HepG2 (cell line): ENCODE measurements at regions not wholly inside any gene's neighbourhood (a gene's known extent, or its start where the extent isn't known, plus 50 kb on each side); places are given as distances from the start of the nearest gene placed in this dataset.

Source experiments
- EHMT2 ChIP-seq: fragments of 200-600 bp; sonication (generic); IDR thresholded peaks from 2 replicates; pipeline ENCODE4 v1.7.0; 2017; ENCODE audit warnings: antibody characterized with exemption, low read depth, low read length, borderline replicate concordance
- FOXA1 ChIP-seq, 2 experiments: fragments of 450-650 bp in 1 of 2; sonication (generic) in 1 of 2; formaldehyde crosslinking in 1 of 2; IDR thresholded peaks; 2 replicates each; pipeline versions ENCODE4 v1.4.0 to v1.6.1; 2016 to 2020; ENCODE audit warnings: missing genetic modification reagents in 1 of 2
- HIVEP1 ChIP-seq: sonication (generic); formaldehyde crosslinking; IDR thresholded peaks from 2 replicates; pipeline ENCODE4 v1.4.0; 2020; ENCODE audit warnings: mild to moderate bottlenecking, missing genetic modification reagents
- HNF4G ChIP-seq, 2 experiments: sonication (generic) in 1 of 2; formaldehyde crosslinking in 1 of 2; IDR thresholded peaks; 2 replicates each; pipeline versions ENCODE4 v1.4.0 to v1.6.1; 2011 to 2020; ENCODE audit warnings: borderline replicate concordance in 2 of 2, low read depth in 2 of 2, mild to moderate bottlenecking in 2 of 2, low read length in 1 of 2, missing genetic modification reagents in 1 of 2, moderate library complexity in 1 of 2
- KMT2A ChIP-seq: sonication (generic); formaldehyde crosslinking; IDR thresholded peaks from 2 replicates; pipeline ENCODE4 v1.4.0; 2020; ENCODE audit warnings: missing genetic modification reagents
- MYC ChIP-seq: sonication (generic); formaldehyde crosslinking; IDR thresholded peaks from 2 replicates; pipeline ENCODE4 v1.9.0; 2021; ENCODE audit warnings: missing genetic modification reagents, borderline replicate concordance
- NR2F1 ChIP-seq, 2 experiments: fragments of 450-650 bp in 1 of 2; formaldehyde crosslinking in 1 of 2; IDR thresholded peaks; 2 replicates each; pipeline versions ENCODE4 v1.5.0 to v1.6.1; 2016 to 2020; ENCODE audit warnings: mild to moderate bottlenecking in 1 of 2, missing compliant biosample characterization in 1 of 2, missing genetic modification reagents in 1 of 2, moderate library complexity in 1 of 2
- PAX8 ChIP-seq: sonication (generic); formaldehyde crosslinking; IDR thresholded peaks from 2 replicates; pipeline ENCODE4 v1.8.0; 2022; ENCODE audit warnings: mild to moderate bottlenecking, missing genetic modification reagents, borderline replicate concordance
- RNF2 ChIP-seq: fragments of 450-650 bp; conservative IDR thresholded peaks from 2 replicates; pipeline ENCODE4 v1.6.1; 2016; ENCODE audit warnings: low read depth
- SOX5 ChIP-seq: IDR thresholded peaks from 2 replicates; pipeline ENCODE4 v1.6.1; 2016; ENCODE audit warnings: borderline replicate concordance
- TCF7L2 ChIP-seq: IDR thresholded peaks from 2 replicates; pipeline ENCODE4 v1.6.1; 2011; ENCODE audit warnings: mild to moderate bottlenecking, low read depth, low read length, moderate library complexity
- ZBTB21 ChIP-seq: sonication (generic); formaldehyde crosslinking; IDR thresholded peaks from 2 replicates; pipeline ENCODE4 v1.4.0; 2020; ENCODE audit warnings: missing genetic modification reagents
- ZFP62 ChIP-seq: sonication (generic); formaldehyde crosslinking; IDR thresholded peaks from 2 replicates; pipeline ENCODE4 v1.4.0; 2020; ENCODE audit warnings: missing genetic modification reagents
- ZNF264 ChIP-seq: sonication (generic); formaldehyde crosslinking; IDR thresholded peaks from 2 replicates; pipeline ENCODE4 v1.4.0; 2020; ENCODE audit warnings: missing genetic modification reagents
- ZNF326 ChIP-seq: sonication (generic); formaldehyde crosslinking; IDR thresholded peaks from 2 replicates; pipeline ENCODE4 v1.4.0; 2020; ENCODE audit warnings: missing genetic modification reagents, borderline replicate concordance
- ZNF451 ChIP-seq: sonication (generic); formaldehyde crosslinking; IDR thresholded peaks from 2 replicates; pipeline ENCODE4 v1.5.0; 2020; ENCODE audit warnings: mild to moderate bottlenecking, missing genetic modification reagents
- ZNF629 ChIP-seq: sonication (generic); formaldehyde crosslinking; conservative IDR thresholded peaks from 2 replicates; pipeline ENCODE4 v1.5.0; 2020; ENCODE audit warnings: missing genetic modification reagents
- ZNF703 ChIP-seq: sonication (generic); formaldehyde crosslinking; IDR thresholded peaks from 2 replicates; pipeline ENCODE4 v1.5.1; 2020; ENCODE audit warnings: missing genetic modification reagents, mild to moderate bottlenecking, moderate library complexity, borderline replicate concordance
- ZNF777 ChIP-seq: sonication (generic); formaldehyde crosslinking; IDR thresholded peaks from 2 replicates; pipeline ENCODE4 v1.4.0; 2020; ENCODE audit warnings: missing genetic modification reagents
- TF ChIP-seq, protein P1 (sequence below): IDR thresholded peaks from 2 replicates; pipeline ENCODE4 v1.4.0; 2020; ENCODE audit warnings: mild to moderate bottlenecking, missing genetic modification reagents
- TF ChIP-seq, protein P2 (sequence below): sonication (generic); formaldehyde crosslinking; IDR thresholded peaks from 2 replicates; pipeline ENCODE4 v1.5.0; 2020; ENCODE audit warnings: mild to moderate bottlenecking, missing genetic modification reagents, borderline replicate concordance
- TF ChIP-seq, protein P3 (sequence below): IDR thresholded peaks from 2 replicates; pipeline ENCODE4 v1.6.1; 2016; ENCODE audit warnings: low read depth

DNA sequence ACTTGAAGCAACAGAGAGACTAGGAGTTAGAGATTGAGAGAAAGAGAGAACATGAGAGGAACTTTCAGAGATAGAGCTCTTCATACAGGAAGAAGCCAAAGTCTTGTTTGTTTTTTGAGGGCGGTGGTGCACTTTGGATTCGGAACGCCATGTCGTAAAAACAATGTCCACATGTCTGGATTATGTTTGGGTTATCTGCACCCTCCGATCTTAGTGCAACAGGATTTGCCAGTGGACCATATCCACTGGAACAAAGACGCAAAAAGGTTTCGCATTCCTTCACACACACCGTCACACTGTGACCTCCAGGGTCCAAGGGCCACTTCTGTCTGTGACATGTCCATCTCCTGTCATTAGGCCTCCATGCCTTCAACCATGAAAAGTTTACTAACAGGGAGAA lies 141.8 kb upstream of the ATP11B start (continued):
- TF ChIP-seq ZNF703 (no peak), ZNF629 (no peak), RNF2 (no peak), TCF7L2 (no peak), ZNF264 (CRISPR knock-in tag) (no peak), MYC (CRISPR knock-in tag) (peak; percentile 35; the same call in 1 of the 2 replicates), NR2F1 (CRISPR knock-in tag; IDR thresholded peaks at IDR 0.05) (0 out of 4 replicates have a peak, but pooled peaks of 1 of the 2 experiments have one; percentile 22), SOX5 (CRISPR knock-in tag) (0 out of 2 replicates have a peak, but pooled peaks have one; percentile 29), HNF4G (IDR thresholded peaks at IDR 0.05; ENCODE audit: borderline replicate concordance, low read depth, low read length) (peak; percentile 46; the same call in 1 of the 2 replicates), HNF4G (CRISPR knock-in tag; IDR thresholded peaks at IDR 0.05; ENCODE audit: borderline replicate concordance, low read depth) (no peak), HIVEP1 (CRISPR knock-in tag) (no peak), ZNF777 (CRISPR knock-in tag) (0 out of 2 replicates have a peak, but pooled peaks have one; percentile 25), ZNF451 (CRISPR knock-in tag) (no peak), FOXA1 (IDR thresholded peaks at IDR 0.05) (no peak), FOXA1 (CRISPR knock-in tag; IDR thresholded peaks at IDR 0.05) (peak; percentile 54), ZBTB21 (CRISPR knock-in tag) (peak; percentile 72), KMT2A (CRISPR knock-in tag) (no peak), EHMT2 (peak; percentile 63; the same call in 1 of the 2 replicates), ZNF326 (CRISPR knock-in tag) (no peak), ZFP62 (CRISPR knock-in tag) (no peak), PAX8 (CRISPR knock-in tag) (no peak)
- TF ChIP-seq, protein P1, sequence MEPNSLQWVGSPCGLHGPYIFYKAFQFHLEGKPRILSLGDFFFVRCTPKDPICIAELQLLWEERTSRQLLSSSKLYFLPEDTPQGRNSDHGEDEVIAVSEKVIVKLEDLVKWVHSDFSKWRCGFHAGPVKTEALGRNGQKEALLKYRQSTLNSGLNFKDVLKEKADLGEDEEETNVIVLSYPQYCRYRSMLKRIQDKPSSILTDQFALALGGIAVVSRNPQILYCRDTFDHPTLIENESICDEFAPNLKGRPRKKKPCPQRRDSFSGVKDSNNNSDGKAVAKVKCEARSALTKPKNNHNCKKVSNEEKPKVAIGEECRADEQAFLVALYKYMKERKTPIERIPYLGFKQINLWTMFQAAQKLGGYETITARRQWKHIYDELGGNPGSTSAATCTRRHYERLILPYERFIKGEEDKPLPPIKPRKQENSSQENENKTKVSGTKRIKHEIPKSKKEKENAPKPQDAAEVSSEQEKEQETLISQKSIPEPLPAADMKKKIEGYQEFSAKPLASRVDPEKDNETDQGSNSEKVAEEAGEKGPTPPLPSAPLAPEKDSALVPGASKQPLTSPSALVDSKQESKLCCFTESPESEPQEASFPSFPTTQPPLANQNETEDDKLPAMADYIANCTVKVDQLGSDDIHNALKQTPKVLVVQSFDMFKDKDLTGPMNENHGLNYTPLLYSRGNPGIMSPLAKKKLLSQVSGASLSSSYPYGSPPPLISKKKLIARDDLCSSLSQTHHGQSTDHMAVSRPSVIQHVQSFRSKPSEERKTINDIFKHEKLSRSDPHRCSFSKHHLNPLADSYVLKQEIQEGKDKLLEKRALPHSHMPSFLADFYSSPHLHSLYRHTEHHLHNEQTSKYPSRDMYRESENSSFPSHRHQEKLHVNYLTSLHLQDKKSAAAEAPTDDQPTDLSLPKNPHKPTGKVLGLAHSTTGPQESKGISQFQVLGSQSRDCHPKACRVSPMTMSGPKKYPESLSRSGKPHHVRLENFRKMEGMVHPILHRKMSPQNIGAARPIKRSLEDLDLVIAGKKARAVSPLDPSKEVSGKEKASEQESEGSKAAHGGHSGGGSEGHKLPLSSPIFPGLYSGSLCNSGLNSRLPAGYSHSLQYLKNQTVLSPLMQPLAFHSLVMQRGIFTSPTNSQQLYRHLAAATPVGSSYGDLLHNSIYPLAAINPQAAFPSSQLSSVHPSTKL (CRISPR knock-in tag), result peak; percentile 23; the same call in 1 of the 2 replicates
- TF ChIP-seq, protein P2, sequence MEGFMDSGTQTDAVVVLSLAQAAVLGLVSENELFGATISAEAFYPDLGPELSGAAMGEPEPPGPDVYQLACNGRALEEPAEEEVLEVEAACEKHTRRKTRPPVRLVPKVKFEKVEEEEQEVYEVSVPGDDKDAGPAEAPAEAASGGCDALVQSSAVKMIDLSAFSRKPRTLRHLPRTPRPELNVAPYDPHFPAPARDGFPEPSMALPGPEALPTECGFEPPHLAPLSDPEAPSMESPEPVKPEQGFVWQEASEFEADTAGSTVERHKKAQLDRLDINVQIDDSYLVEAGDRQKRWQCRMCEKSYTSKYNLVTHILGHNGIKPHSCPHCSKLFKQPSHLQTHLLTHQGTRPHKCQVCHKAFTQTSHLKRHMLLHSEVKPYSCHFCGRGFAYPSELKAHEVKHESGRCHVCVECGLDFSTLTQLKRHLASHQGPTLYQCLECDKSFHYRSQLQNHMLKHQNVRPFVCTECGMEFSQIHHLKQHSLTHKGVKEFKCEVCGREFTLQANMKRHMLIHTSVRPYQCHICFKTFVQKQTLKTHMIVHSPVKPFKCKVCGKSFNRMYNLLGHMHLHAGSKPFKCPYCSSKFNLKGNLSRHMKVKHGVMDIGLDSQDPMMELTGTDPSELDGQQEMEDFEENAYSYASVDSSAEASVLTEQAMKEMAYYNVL (CRISPR knock-in tag), result peak; percentile 56; the same call in 1 of the 2 replicates
- TF ChIP-seq, protein P3, sequence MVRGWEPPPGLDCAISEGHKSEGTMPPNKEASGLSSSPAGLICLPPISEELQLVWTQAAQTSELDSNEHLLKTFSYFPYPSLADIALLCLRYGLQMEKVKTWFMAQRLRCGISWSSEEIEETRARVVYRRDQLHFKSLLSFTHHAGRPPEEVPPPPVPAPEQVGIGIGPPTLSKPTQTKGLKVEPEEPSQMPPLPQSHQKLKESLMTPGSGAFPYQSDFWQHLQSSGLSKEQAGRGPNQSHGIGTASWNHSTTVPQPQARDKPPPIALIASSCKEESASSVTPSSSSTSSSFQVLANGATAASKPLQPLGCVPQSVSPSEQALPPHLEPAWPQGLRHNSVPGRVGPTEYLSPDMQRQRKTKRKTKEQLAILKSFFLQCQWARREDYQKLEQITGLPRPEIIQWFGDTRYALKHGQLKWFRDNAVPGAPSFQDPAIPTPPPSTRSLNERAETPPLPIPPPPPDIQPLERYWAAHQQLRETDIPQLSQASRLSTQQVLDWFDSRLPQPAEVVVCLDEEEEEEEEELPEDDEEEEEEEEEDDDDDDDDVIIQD (CRISPR knock-in tag), result peak; percentile 49; the same call in 1 of the 2 replicates
